H9 (cell line): ENCODE measurements at regions not wholly inside any gene's neighbourhood (a gene's known extent, or its start where the extent isn't known, plus 50 kb on each side); places are given as distances from the start of the nearest gene placed in this dataset.

ENCODE experiments used
- DNase-seq: peaks from one replicate; pipeline ENCODE4 v3.0.0-alpha.2; 2017
- H2AFZ ChIP-seq: one replicate; pipeline ENCODE4 v1.6.1; 2013; ENCODE audit warnings: mild to moderate bottlenecking, low read length, control low read depth, moderate library complexity
- H2AK5ac ChIP-seq: 2 replicates; pipeline ENCODE4 v1.6.1; 2013; ENCODE audit warnings: low read length, control low read depth, mixed read lengths; ENCODE audit not compliant: insufficient read length
- H2BK120ac ChIP-seq: one replicate; pipeline ENCODE4 v1.6.1; 2013; ENCODE audit warnings: low read depth, mild to moderate bottlenecking, low read length, control low read depth, inconsistent platforms; ENCODE audit not compliant: poor library complexity, severe bottlenecking
- H2BK12ac ChIP-seq: 2 replicates; pipeline ENCODE4 v1.6.1; 2013; ENCODE audit warnings: low read length, control low read depth, mixed read lengths, low read depth; ENCODE audit not compliant: insufficient read length
- H2BK15ac ChIP-seq: 2 replicates; pipeline ENCODE4 v1.6.1; 2013; ENCODE audit warnings: low read depth, low read length, control low read depth
- H2BK20ac ChIP-seq: one replicate; pipeline ENCODE4 v1.6.1; 2013; ENCODE audit warnings: low read depth, mild to moderate bottlenecking, low read length, control low read depth, inconsistent platforms; ENCODE audit not compliant: poor library complexity, severe bottlenecking
- H2BK5ac ChIP-seq: 2 replicates; pipeline ENCODE4 v1.6.1; 2013; ENCODE audit warnings: low read length, control low read depth, mixed read lengths; ENCODE audit not compliant: insufficient read length
- H3K14ac ChIP-seq: 2 replicates; pipeline ENCODE4 v1.6.1; 2013; ENCODE audit warnings: low read length, control low read depth; ENCODE audit not compliant: insufficient read depth
- H3K18ac ChIP-seq: 2 replicates; pipeline ENCODE4 v1.6.1; 2013; ENCODE audit warnings: low read depth, mild to moderate bottlenecking, mixed read lengths, low read length, control low read depth; ENCODE audit not compliant: insufficient read length
- H3K23ac ChIP-seq: 2 replicates; pipeline ENCODE4 v1.6.1; 2013; ENCODE audit warnings: low read length, control low read depth, mixed read lengths, low read depth; ENCODE audit not compliant: insufficient read length
- H3K23me2 ChIP-seq: 2 replicates; pipeline ENCODE4 v1.6.1; 2013; ENCODE audit warnings: low read depth, mild to moderate bottlenecking, mixed read lengths, low read length, control low read depth; ENCODE audit not compliant: insufficient read length, poor library complexity, severe bottlenecking
- H3K27ac ChIP-seq: 2 replicates; pipeline ENCODE4 v1.5.1; 2013; ENCODE audit warnings: low read length, control low read depth, mixed read lengths, low read depth; ENCODE audit not compliant: insufficient read length
- H3K27me3 ChIP-seq: 2 replicates; pipeline ENCODE4 v1.6.1; 2013; ENCODE audit warnings: low read length, control low read depth, inconsistent platforms; ENCODE audit not compliant: insufficient read depth
- H3K4ac ChIP-seq: 2 replicates; pipeline ENCODE4 v1.6.1; 2013; ENCODE audit warnings: low read depth, mild to moderate bottlenecking, control low read depth, inconsistent platforms, low read length, moderate library complexity
- H3K4me1 ChIP-seq: 2 replicates; pipeline ENCODE4 v1.6.1; 2013; ENCODE audit warnings: low read length, control low read depth, inconsistent platforms; ENCODE audit not compliant: insufficient read depth
- H3K4me2 ChIP-seq: 2 replicates; pipeline ENCODE4 v1.6.1; 2013; ENCODE audit warnings: low read length, control low read depth, mixed read lengths; ENCODE audit not compliant: insufficient read length, insufficient read depth
- H3K56ac ChIP-seq: 2 replicates; pipeline ENCODE4 v1.6.1; 2013; ENCODE audit warnings: low read depth, mild to moderate bottlenecking, mixed read lengths, low read length, control low read depth; ENCODE audit not compliant: insufficient read length
- H3K79me1 ChIP-seq: 2 replicates; pipeline ENCODE4 v1.6.1; 2013; ENCODE audit warnings: low read depth, mild to moderate bottlenecking, moderate library complexity, low read length, control low read depth, inconsistent platforms; ENCODE audit not compliant: insufficient read depth, poor library complexity, severe bottlenecking
- H3K79me2 ChIP-seq: 2 replicates; pipeline ENCODE4 v1.6.1; 2013; ENCODE audit warnings: low read length, control low read depth, inconsistent platforms; ENCODE audit not compliant: insufficient read depth
- H3K9ac ChIP-seq: 2 replicates; pipeline ENCODE4 v1.6.1; 2013; ENCODE audit warnings: low read length, control low read depth, mixed read lengths; ENCODE audit not compliant: insufficient read length; ENCODE audit errors: extremely low read depth
- H3K9me3 ChIP-seq: one replicate; pipeline ENCODE4 v1.6.1; 2013; ENCODE audit warnings: low read depth, low read length, inconsistent platforms; ENCODE audit not compliant: control insufficient read depth
- H3T11ph ChIP-seq: one replicate; pipeline ENCODE4 v1.6.1; 2013; ENCODE audit warnings: mild to moderate bottlenecking, low read length, control low read depth, inconsistent platforms
- H4K20me1 ChIP-seq: one replicate; pipeline ENCODE4 v1.6.1; 2013; ENCODE audit not compliant: control insufficient read depth, insufficient read length, insufficient read depth
- H4K5ac ChIP-seq: 2 replicates; pipeline ENCODE4 v1.6.1; 2013; ENCODE audit warnings: low read depth, mild to moderate bottlenecking, mixed read lengths, low read length, control low read depth; ENCODE audit not compliant: insufficient read length
- H4K8ac ChIP-seq: replicated peaks from 2 replicates; pipeline ENCODE4 v1.6.1; 2013; ENCODE audit warnings: low read length, control low read depth, mixed read lengths, low read depth; ENCODE audit not compliant: insufficient read length
- H4K91ac ChIP-seq: 2 replicates; pipeline ENCODE4 v1.6.1; 2013; ENCODE audit warnings: low read depth, mild to moderate bottlenecking, moderate library complexity, mixed read lengths, low read length, control low read depth; ENCODE audit not compliant: insufficient read length
- H3K27ac Mint-ChIP-seq, 3 experiments: 2 replicates in 2 of 3; 3 replicates in 1 of 3; pipeline ENCODE4 v1.8.0; 2020 to 2021; ENCODE audit warnings: mixed read lengths in 3 of 3, mild to moderate bottlenecking in 1 of 3, moderate library complexity in 1 of 3
- H3K27me3 Mint-ChIP-seq: 2 replicates; pipeline ENCODE4 v1.8.0; 2021; ENCODE audit warnings: low read depth, mild to moderate bottlenecking, moderate library complexity, mixed read lengths
- H3K36me3 Mint-ChIP-seq, 3 experiments: 2 replicates in 2 of 3; 3 replicates in 1 of 3; pipeline ENCODE4 v1.8.0; 2020 to 2021; ENCODE audit warnings: low read depth in 3 of 3, mixed read lengths in 3 of 3; ENCODE audit not compliant: insufficient read depth in 1 of 3
- H3K4me1 Mint-ChIP-seq, 2 experiments: 2 replicates each; pipeline ENCODE4 v1.8.0; 2020; ENCODE audit warnings: mixed read lengths in 2 of 2
- H3K4me3 Mint-ChIP-seq, 2 experiments: 2 replicates in 1 of 2; 3 replicates in 1 of 2; pipeline ENCODE4 v1.8.0; 2020 to 2021; ENCODE audit warnings: mild to moderate bottlenecking in 2 of 2, mixed read lengths in 2 of 2, moderate library complexity in 1 of 2
- H3K9me3 Mint-ChIP-seq, 2 experiments: 2 replicates in 1 of 2; 3 replicates in 1 of 2; pipeline ENCODE4 v1.8.0; 2020; ENCODE audit warnings: mild to moderate bottlenecking in 2 of 2, mixed read lengths in 2 of 2, moderate library complexity in 1 of 2
- CTCF ChIP-seq: fragments of 200-600 bp; sonication (generic); conservative IDR thresholded peaks from 3 replicates; pipeline ENCODE4 v1.8.0; 2021; ENCODE audit warnings: antibody characterized with exemption, mild to moderate bottlenecking
- WGBS: extraction: QIAGEN DNeasy Blood & Tissue Kit; methylation state at CpG from one replicate; pipeline ENCODE4 v1.1.7; 2013; ENCODE audit warnings: missing lambda C conversion rate, low lambda C conversion rate, mixed read lengths; ENCODE audit not compliant: insufficient read length; ENCODE audit errors: extremely low coverage; 5-methylcytosine and 5-hydroxymethylcytosine counted together

DNA sequence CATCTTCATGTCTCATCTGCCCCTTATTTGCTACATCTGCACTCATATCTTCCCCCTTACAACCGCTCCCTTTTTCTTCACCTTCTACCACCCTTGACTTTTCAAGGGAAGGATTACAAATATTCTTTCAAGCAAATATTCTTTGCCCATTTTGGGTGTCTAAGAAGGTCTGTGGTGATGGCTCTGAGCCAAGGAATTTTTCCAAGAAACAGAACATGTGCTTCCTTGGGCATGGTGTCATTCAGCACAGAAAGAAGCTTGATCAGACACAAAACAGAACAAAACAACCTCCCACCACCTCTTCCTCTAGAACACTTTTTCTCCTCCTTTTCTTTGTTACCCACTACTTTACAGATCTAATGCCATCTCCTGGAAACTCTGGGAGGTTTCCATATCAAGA, 313.7 kb downstream of the SATB2 start:
- no peak overlapping the region for H3T11ph ChIP-seq
- Mint-ChIP-seq H3K4me1 (no peaks in the 10 kb centered on the region), H3K36me3 (peaks cover 8 to 20% (median 14%) of the 10 kb centered on the region in 3 experiments), H3K4me3 (no peak overlapping the region), H3K27me3 (no peaks in the 10 kb centered on the region), H3K27ac (no peak overlapping the region), H3K9me3 (peaks cover 9 to 13% of the 10 kb centered on the region in 2 experiments; a peak in 4 of 5 replicates)
- no peaks in the 10 kb centered on the region for H3K4me1 ChIP-seq
- no peaks in the 10 kb centered on the region for H4K20me1 ChIP-seq
- no peak overlapping the region for H3K14ac ChIP-seq
- no peaks in the 10 kb centered on the region for H3K79me2 ChIP-seq
- H2BK12ac ChIP-seq: no peak overlapping the region
- H3K9me3 ChIP-seq: no peaks in the 10 kb centered on the region
- H4K8ac ChIP-seq: no peak overlapping the region
- no peak overlapping the region for H3K4ac ChIP-seq
- no peak overlapping the region for H3K4me2 ChIP-seq
- H2BK120ac ChIP-seq: no peak overlapping the region
- no peaks in the 10 kb centered on the region for H3K79me1 ChIP-seq
- H3K27me3 ChIP-seq: no peaks in the 10 kb centered on the region
- no peak overlapping the region for H4K91ac ChIP-seq
- H3K9ac ChIP-seq: no peak overlapping the region
- no peak overlapping the region for H2BK5ac ChIP-seq
- no peak overlapping the region for H3K27ac ChIP-seq
- WGBS: 100% methylated on average over 1 of the region's 1 CpG
- no peak overlapping the region for H3K18ac ChIP-seq
- no peak overlapping the region for H2BK15ac ChIP-seq
- H3K23ac ChIP-seq: no peak overlapping the region
- no peak overlapping the region for H4K5ac ChIP-seq
- no peak for TF ChIP-seq CTCF
- no peak for DNase-seq
- no peak overlapping the region for H2AK5ac ChIP-seq
- no peak overlapping the region for H2BK20ac ChIP-seq
- H3K23me2 ChIP-seq: no peaks in the 10 kb centered on the region
- no peak overlapping the region for H2AFZ ChIP-seq
- no peak overlapping the region for H3K56ac ChIP-seq
